Activated CD4-positive, alpha-beta T cell treated with anti-CD3 and anti-CD28 coated beads, Interleukin-2, amount 10 ng/mL, durations not matched to agents 24 days and 14 days (primary cell): ENCODE measurements at regions not wholly inside any gene's neighbourhood (a gene's known extent, or its start where the extent isn't known, plus 50 kb on each side); places are given as distances from the start of the nearest gene placed in this dataset.

Source experiments
- DNase-seq: peaks from one replicate; pipeline ENCODE4 v3.0.0; 2022
- H3K27ac Mint-ChIP-seq: one replicate; pipeline ENCODE4 v1.8.0; 2022; ENCODE audit warnings: mild to moderate bottlenecking, mixed read lengths
- H3K27me3 Mint-ChIP-seq: one replicate; pipeline ENCODE4 v1.8.0; 2022; ENCODE audit warnings: mixed read lengths
- H3K36me3 Mint-ChIP-seq: one replicate; pipeline ENCODE4 v1.8.0; 2022; ENCODE audit warnings: low read depth, mild to moderate bottlenecking, mixed read lengths
- H3K4me1 Mint-ChIP-seq: one replicate; pipeline ENCODE4 v1.8.0; 2021; ENCODE audit warnings: mixed read lengths
- H3K4me3 Mint-ChIP-seq: one replicate; pipeline ENCODE4 v1.8.0; 2022; ENCODE audit warnings: mild to moderate bottlenecking, moderate library complexity, mixed read lengths
- H3K9me3 Mint-ChIP-seq: one replicate; pipeline ENCODE4 v1.8.0; 2021; ENCODE audit warnings: mixed read lengths
- intact Hi-C: fragments of 100-400 bp; cut with micrococcal nuclease; formaldehyde crosslinking; loops from one replicate; pipeline ENCODE4 v1.15.1; 2023

DNA sequence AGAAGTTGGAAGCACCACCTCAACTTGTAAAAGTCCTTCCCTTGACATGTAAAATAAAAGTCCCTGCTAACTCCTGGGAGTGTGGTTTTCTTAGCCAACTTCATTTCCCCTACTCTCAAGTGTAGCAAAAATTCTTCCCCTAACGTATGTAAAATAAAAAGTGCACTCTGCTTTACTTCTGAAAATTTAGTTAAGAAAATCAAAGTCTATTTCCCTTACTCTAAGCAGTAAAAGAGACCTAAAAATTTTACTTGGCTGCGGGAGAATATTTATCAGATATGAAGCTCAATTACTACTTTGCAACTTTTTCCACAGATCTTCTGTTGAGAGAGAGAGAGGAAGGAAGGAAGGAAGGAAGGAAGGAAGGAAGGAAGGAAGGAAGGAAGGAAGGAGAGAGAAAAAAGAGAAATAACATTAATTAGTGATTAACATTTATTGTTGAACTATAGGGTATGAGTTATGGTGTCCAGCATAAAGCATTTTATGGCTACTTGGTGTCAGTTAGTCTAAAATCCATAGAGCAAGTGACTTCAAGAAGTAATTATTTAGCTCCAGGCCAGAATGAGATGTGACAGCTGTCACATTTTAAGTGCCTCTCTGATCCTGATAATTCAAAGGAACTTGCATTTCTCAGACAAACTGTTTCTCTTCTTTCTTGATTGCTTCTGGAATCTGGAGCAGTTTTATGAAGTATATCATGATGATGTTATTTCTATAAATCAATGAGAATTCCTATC is 210.3 kb downstream of the TMX3 start:
- H3K9me3 Mint-ChIP-seq = no peaks in the 10 kb centered on the region
- intact Hi-C loops = no loop called here
- no peaks in the 10 kb centered on the region for H3K4me1 Mint-ChIP-seq
- no peaks in the 10 kb centered on the region for H3K27me3 Mint-ChIP-seq
- DNase-seq = no peak
- H3K36me3 Mint-ChIP-seq = no peaks in the 10 kb centered on the region
- no peak overlapping the region for H3K27ac Mint-ChIP-seq
- no peak overlapping the region for H3K4me3 Mint-ChIP-seq

DNA sequence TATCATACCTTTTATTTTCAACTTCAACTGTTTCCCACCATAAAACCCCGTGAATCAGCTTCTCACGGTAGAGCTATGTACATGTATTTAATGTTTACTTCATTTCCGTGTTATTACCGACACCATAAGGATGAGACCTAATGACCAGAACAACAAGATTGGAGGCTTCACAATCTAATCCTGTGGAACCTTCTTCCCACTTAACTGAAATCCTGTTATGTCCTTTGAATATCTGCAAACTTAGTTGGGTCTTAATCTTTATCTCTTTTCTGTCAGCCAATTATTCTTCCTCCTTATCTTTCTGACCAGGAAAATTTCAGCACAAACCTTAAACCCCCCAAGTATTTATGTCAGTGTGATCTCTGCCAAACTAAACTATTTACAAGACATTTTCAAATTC is 214.4 kb downstream of the TMX3 start:
- no peak for DNase-seq
- Mint-ChIP-seq H3K9me3 (no peaks in the 10 kb centered on the region), H3K36me3 (no peaks in the 10 kb centered on the region), H3K27me3 (no peaks in the 10 kb centered on the region), H3K4me1 (no peaks in the 10 kb centered on the region), H3K27ac (no peak overlapping the region), H3K4me3 (no peak overlapping the region)
- intact Hi-C loops = no loop called here

DNA sequence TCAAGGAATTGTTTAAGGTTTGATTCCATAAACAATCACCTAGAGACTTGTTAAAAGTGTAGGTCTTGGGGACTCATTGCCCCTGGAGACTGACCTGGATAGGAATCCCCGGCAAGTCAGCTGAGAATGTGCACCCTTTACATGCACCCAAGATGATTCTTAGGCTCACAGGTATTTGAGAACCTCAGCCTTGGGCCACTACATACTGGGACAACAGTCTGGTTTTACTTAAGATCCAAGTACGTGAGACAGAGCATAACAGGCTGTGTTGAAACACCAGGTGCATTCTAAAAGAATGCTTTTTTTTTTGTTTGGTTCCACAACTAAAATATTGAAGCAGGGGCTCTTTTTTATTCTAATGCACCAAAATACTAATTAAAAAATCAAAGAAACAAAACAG is 215.8 kb downstream of the TMX3 start:
- no peak for DNase-seq
- Mint-ChIP-seq H3K36me3 (no peaks in the 10 kb centered on the region), H3K27me3 (no peaks in the 10 kb centered on the region), H3K27ac (no peak overlapping the region), H3K9me3 (no peaks in the 10 kb centered on the region), H3K4me1 (no peaks in the 10 kb centered on the region), H3K4me3 (no peak overlapping the region)
- intact Hi-C loops = no loop called here

DNA sequence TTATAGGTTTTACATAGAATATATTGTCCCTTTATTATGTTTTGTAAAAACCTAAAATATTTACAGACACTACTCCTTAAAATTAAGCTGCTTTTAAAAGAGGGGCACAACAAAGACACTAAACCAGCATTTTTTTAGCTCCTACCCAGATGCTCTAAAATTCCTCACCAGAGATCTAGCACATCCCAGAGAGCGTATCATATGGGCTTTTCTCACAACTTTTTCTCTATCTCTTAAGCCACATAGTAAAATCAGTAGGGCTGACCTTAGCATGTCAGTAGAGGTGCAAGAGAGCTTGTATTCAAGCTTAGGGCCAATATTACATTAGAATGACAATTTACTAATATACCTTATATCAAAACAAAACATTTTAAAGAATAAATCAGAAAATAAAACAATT is 216.3 kb downstream of the TMX3 start:
- no peaks in the 10 kb centered on the region for H3K36me3 Mint-ChIP-seq
- H3K27me3 Mint-ChIP-seq = no peaks in the 10 kb centered on the region
- no peak for DNase-seq
- no peaks in the 10 kb centered on the region for H3K4me1 Mint-ChIP-seq
- no peak overlapping the region for H3K4me3 Mint-ChIP-seq
- intact Hi-C loops = no loop called here
- no peak overlapping the region for H3K27ac Mint-ChIP-seq
- H3K9me3 Mint-ChIP-seq = no peaks in the 10 kb centered on the region

DNA sequence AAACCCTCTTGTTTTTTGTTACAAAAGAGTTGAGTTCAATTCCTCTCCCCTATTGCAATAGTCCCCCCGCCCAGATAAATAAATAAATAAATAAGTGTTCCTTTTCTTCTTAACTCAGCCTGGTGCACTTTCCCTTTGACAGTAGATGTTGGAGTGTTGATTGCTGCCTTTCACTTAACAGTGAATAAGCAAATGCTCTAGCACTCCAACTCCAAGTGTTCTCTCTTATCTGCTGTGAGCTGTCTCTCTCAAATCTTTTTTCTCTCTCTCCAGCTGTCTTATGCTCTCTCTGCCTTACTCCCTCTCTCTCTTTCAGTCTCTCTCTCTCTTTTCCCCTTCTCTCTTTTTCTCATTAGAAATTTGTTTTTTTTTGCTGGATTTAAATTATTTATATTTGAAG is 216.7 kb downstream of the TMX3 start:
- no peak for DNase-seq
- H3K4me3 Mint-ChIP-seq = no peak overlapping the region
- H3K4me1 Mint-ChIP-seq = no peaks in the 10 kb centered on the region
- H3K27me3 Mint-ChIP-seq = no peaks in the 10 kb centered on the region
- H3K27ac Mint-ChIP-seq = no peak overlapping the region
- H3K36me3 Mint-ChIP-seq = no peaks in the 10 kb centered on the region
- no peaks in the 10 kb centered on the region for H3K9me3 Mint-ChIP-seq
- intact Hi-C loops = no loop called here

DNA sequence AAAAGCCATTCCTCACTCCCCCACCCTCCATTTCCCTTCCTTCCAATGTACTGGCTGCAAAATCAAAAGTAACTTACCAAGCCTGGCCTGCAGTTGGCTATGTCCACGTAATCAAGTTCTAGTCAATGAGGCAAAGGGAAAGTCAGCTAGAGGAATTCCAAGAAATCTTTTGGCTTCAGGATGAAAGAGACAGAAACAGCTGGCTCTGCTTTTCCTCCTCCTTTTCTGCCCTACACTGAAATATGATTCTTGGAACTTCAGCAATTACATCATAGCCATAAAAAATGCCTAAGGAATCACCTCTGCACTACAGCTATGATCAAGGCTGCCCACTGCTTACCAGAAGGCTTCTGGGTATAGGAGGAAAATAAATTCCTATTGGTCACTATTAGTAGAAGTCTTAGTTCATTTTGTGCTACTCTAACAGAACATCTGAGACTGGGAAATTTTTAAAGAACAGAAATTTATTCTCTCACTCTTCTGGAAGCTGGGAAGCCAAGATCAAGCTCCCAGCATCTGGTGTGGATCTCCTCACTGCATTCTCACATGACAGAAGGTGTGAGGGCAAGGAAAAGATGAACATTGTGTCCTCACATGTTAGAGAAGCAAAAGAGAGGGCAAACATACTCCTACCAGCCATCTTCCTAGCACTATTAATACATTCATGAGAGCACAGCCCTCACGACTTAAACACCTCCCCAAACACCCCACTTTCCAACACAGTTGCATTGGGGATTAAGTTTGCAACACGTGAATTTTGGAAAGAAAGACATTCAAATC is 219.9 kb downstream of the TMX3 start:
- intact Hi-C loops = no loop called here
- Mint-ChIP-seq H3K27ac (no peak overlapping the region), H3K27me3 (no peaks in the 10 kb centered on the region), H3K4me1 (no peaks in the 10 kb centered on the region), H3K36me3 (no peaks in the 10 kb centered on the region), H3K4me3 (no peak overlapping the region), H3K9me3 (no peaks in the 10 kb centered on the region)
- no peak for DNase-seq

DNA sequence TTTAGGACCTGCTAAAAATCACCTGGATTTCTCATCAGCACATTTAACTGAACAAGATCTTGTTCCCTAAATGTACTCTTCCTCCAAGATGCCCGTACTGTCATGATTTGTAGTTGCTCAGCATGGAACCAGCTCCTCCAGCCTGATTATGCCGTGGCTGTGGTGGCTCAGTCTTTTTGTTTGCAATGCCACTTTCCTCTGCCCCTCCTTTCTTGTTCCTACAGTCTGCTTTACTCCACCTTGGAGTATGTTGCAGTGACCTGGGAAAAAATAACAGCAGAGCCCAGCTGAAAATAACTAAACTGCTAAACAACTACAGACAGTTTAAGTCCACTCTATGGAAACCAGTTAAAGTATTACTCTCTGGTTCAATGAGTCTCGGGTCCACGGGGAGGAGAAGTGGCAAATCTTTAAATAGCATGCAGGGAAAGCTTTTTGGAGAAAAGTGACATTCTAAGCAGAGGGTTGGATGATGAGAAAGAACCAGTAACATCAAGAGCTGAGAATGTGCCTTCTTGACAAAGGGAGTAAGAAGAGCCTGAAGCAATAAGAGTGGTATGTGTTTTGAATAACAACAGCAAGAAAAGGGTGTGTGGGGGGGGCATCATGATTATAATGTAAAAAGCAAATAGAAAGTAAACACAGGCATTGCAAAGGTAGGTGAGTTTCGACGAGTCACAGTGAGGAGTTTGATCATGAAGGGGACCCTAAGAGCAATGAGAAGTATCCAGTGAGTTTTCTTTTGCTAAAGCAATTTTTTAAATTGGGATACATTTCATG is 225.7 kb downstream of the TMX3 start:
- H3K36me3 Mint-ChIP-seq = no peaks in the 10 kb centered on the region
- H3K9me3 Mint-ChIP-seq = no peaks in the 10 kb centered on the region
- no peak overlapping the region for H3K27ac Mint-ChIP-seq
- DNase-seq = no peak
- no peak overlapping the region for H3K4me3 Mint-ChIP-seq
- intact Hi-C loops = no loop called here
- no peaks in the 10 kb centered on the region for H3K27me3 Mint-ChIP-seq
- no peaks in the 10 kb centered on the region for H3K4me1 Mint-ChIP-seq

DNA sequence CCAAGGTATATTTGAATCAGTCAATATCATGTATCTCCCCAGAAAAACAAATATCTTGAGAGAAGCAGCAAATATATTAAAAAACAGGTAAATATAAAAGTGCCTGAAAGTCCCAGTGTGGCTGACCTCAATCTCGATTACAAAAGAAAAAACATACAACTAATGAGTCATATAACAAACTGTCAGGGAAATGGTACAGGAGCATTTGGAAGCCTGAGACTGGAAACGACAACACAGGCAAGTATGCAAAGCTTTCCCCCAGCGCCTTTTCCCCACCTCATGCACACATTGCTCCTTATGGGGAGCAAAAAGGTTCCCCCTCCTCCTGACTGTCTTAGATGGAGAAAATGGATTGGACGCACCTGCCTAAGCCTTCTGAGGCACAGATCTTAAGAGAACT is 230.7 kb downstream of the TMX3 start:
- peaks cover 2% of the 10 kb centered on the region for H3K27me3 Mint-ChIP-seq
- H3K4me3 Mint-ChIP-seq = no peak overlapping the region
- no peak for DNase-seq
- H3K36me3 Mint-ChIP-seq = no peaks in the 10 kb centered on the region
- intact Hi-C loops = no loop called here
- no peaks in the 10 kb centered on the region for H3K4me1 Mint-ChIP-seq
- no peak overlapping the region for H3K27ac Mint-ChIP-seq
- no peaks in the 10 kb centered on the region for H3K9me3 Mint-ChIP-seq

DNA sequence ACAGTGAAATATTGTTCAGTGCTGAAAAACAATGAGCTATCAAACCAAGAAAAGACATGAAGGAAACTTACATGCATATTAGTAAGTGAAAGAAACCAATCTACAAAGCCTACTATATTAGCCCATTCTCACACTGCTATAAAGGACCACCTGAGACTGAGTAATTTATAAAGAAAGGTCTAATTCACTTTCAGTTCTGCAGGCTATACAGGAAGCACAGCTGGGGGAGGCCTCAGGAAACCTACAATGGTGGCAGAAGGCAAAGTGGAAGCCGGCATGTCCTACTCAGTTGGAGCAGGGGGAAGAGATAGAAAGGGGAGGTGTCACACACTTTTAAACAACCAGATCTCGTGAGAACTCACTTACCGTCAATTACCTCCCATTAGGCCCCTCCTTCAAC is 232.1 kb downstream of the TMX3 start:
- intact Hi-C loops = no loop called here
- Mint-ChIP-seq H3K9me3 (no peaks in the 10 kb centered on the region), H3K27me3 (peaks cover 2% of the 10 kb centered on the region), H3K4me3 (no peak overlapping the region), H3K36me3 (no peaks in the 10 kb centered on the region), H3K4me1 (no peaks in the 10 kb centered on the region), H3K27ac (no peak overlapping the region)
- no peak for DNase-seq

DNA sequence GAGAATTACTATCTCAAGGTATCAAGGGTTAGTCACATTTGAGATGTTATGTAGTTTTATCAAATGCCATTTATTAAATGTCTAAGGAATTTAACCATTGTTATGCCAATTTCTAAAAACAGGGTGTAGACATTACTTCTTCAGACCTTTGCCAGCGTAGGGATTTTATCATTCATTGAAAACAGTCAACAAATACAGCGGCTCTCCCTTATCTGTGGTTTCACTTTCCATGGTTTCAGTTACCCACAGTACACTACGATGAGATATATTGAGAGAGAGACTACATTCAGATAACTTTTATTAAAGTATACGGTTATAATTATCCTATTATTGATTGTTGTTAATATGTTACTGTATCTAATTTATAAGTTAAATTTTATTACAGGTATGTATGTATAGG is 234.7 kb downstream of the TMX3 start:
- DNase-seq = no peak
- Mint-ChIP-seq H3K4me3 (no peak overlapping the region), H3K27me3 (peaks cover 2% of the 10 kb centered on the region), H3K36me3 (no peaks in the 10 kb centered on the region), H3K9me3 (no peaks in the 10 kb centered on the region), H3K4me1 (no peaks in the 10 kb centered on the region), H3K27ac (no peak overlapping the region)
- intact Hi-C loops = no loop called here

DNA sequence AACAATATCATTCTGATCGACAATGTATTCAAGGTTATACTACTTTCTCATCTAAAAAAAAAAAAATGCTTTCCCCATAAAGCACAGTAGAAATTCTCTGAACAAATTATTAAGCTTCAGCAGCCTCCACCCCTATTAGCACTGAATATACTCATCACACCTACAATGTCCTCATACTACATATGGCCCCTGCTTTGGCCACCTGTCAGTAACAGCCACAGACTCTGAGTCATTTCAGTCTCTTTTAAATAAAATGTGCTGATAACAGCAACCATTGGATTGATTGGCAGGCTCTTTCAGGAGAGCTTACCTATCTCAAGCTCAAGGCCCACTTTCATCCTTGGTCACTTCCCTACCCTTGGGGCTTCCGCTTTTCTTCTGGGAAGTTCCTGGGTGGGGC is 236.7 kb downstream of the TMX3 start:
- DNase-seq = no peak
- Mint-ChIP-seq H3K9me3 (no peaks in the 10 kb centered on the region), H3K27ac (no peak overlapping the region), H3K36me3 (no peaks in the 10 kb centered on the region), H3K27me3 (peaks cover 2% of the 10 kb centered on the region), H3K4me3 (no peak overlapping the region), H3K4me1 (no peaks in the 10 kb centered on the region)
- intact Hi-C loops = no loop called here

DNA sequence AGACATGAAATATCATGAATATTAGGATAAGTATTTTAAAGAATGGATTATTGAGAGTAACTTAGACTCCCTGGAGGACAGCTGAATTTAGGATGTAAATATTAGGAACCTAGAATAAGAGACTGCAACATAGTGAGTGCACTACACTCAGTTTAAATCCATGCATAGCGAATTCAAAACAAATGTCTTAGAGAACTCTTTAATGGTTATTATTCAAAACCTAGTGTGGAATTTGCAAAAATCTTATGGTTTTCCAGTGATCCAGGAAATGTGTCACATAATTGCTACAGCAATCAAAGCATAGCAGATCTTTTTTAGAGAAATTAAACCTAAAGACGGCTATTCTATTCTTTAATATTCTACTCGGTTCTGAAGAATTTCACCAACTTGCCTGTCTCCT is 239.0 kb downstream of the TMX3 start:
- DNase-seq = no peak
- H3K27me3 Mint-ChIP-seq = no peaks in the 10 kb centered on the region
- intact Hi-C loops = no loop called here

DNA sequence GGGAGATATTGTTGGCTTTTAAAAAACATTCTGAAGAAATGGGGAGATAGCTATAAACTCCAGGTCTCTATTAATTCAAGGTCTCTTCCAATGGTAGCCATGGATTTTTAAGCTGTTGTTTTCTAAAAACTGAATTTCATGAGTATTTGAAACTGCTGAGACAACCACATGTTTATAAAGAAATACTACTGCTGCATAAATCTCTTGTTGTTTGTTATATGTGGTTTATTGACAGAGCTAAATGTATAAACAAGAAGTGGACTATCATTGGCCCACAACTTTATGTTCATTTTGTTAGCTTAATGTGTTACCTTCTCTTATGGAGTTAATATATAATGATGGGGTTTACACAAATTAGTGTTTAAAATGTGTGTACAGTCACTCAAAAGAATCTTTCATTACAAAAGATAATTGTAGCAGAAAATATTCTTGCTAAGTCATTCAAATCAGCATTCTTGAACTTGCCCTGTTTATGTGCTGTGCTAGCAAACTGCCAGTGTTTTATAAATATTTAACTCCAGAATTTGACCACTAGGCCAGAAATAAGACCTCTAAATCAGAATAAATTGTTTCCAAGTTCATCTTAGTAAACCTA is 242.1 kb downstream of the TMX3 start:
- no peaks in the 10 kb centered on the region for H3K4me1 Mint-ChIP-seq
- no peaks in the 10 kb centered on the region for H3K36me3 Mint-ChIP-seq
- no peak for DNase-seq
- H3K4me3 Mint-ChIP-seq = no peak overlapping the region
- no peaks in the 10 kb centered on the region for H3K27me3 Mint-ChIP-seq
- H3K9me3 Mint-ChIP-seq = no peaks in the 10 kb centered on the region
- intact Hi-C loops = no loop called here
- H3K27ac Mint-ChIP-seq = no peak overlapping the region

More for the DNA sequence above, 239.0 kb downstream of the TMX3 start:
- Mint-ChIP-seq H3K4me1 (no peaks in the 10 kb centered on the region), H3K27ac (no peak overlapping the region), H3K4me3 (no peak overlapping the region), H3K36me3 (no peaks in the 10 kb centered on the region), H3K9me3 (no peaks in the 10 kb centered on the region)

DNA sequence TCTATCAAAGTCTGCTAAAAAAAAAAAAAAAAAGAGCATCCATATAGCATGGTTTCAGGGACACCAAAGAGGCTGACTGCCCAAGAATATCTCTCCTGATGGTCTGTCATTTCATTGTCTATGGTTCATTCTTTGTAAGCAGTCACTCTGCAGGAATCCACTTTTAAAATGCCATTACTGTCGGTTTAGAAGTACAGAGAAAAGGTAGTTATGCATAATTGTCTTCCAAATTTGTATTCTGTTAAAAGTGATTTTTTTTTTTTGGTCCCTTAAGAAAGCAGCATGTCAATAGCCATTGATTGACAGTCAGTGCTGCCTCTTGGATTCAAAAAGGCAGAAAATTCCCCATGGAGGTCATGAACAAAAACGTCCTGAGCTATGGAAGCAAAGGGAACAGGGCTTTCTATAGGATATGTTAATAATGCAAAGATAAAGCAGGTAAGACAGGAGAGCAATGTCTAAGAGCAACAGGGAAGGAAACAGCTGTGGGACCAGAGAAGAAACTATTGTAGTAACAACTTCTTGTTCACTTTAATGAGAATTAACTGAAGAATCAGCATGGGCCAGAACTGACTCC is 245.8 kb downstream of the TMX3 start:
- no peaks in the 10 kb centered on the region for H3K9me3 Mint-ChIP-seq
- H3K27me3 Mint-ChIP-seq = no peaks in the 10 kb centered on the region
- H3K4me1 Mint-ChIP-seq = no peaks in the 10 kb centered on the region
- H3K4me3 Mint-ChIP-seq = no peak overlapping the region
- no peaks in the 10 kb centered on the region for H3K36me3 Mint-ChIP-seq
- intact Hi-C loops = no loop called here
- no peak overlapping the region for H3K27ac Mint-ChIP-seq
- no peak for DNase-seq
